ENCODE measurements at regions not wholly inside any gene's neighbourhood (a gene's known extent, or its start where the extent isn't known, plus 50 kb on each side); places are given as distances from the start of the nearest gene placed in this dataset.

DNA sequence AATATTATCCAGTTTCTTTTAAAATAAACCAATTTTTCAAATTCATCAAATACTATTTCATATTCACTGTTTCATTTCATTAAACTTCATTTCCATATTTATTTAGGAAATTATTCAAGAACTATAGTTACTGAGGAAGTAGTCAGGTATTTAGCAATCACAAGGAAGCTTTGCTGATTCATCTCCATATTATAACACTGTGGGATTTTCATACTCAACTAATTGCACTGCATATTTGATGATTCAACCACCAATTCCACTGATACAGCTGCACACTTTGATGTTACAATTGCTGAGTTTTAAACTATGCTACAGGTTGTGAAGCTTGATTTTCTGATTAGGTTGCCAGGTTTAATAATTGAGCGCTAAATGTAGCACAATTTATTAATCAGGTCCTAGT is 556.8 kb upstream of the SLITRK1 start:
- no peak for DNase-seq (ENCODE audit: low spot score)

DNA sequence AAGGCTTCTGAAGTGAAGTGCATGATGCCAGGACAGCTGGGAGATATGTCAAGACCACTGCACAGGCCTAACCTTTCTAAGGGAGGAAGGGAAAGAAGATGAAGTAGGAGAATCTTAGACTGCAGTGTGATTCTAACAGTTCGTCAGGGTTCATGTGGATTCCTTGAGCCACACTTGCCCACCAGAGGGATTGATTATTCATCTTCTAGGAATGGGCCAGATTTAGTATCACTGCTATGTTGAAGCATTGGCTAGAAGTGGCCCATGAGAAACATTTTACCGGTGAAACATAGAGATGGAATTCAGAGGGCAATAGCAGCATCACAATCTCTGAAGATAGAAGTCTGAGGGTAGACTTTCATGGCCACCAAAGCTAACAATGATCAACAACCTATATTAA is 550.8 kb upstream of the SLITRK1 start:
- DNase-seq (ENCODE audit: low spot score), result no peak

DNA sequence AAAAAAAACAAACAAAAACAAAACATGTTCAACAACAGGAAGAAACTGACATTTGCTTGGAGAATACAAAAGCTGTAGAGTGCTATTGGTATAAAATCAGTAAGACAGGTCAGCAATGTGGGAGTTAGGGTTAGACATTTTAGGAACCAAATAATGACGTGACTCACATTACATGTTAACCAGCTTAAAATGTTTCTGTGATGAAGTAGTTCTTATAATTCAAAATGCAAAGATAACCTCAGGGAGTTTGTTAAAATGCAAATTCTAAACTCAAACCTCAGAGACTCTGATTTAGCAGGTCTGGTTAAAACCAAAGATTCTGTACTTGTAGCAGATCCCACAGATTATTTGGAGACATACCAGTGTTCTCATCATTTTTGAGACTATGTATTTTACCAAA is 549.4 kb upstream of the SLITRK1 start:
- DNase-seq (ENCODE audit: low spot score), result no peak

DNA sequence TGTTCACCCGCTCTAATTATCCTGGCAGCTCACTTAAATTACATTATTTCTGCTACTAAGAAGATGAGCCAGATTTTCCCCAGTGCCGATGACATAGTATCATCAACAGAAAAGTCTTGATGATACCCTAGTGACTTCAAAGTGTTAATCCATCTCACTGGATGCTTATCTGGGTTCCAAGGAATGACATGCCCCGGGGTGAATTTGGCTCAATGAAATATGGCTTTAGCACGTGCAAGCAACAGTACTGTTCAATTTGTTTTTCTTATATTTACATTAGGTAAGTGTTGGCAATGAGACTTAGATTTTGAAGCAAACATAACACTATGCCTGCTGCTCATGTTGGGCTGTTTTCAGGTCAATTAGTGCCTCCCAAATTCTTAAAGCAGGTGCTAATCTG is 548.2 kb upstream of the SLITRK1 start:
- no peak for DNase-seq (ENCODE audit: low spot score)

DNA sequence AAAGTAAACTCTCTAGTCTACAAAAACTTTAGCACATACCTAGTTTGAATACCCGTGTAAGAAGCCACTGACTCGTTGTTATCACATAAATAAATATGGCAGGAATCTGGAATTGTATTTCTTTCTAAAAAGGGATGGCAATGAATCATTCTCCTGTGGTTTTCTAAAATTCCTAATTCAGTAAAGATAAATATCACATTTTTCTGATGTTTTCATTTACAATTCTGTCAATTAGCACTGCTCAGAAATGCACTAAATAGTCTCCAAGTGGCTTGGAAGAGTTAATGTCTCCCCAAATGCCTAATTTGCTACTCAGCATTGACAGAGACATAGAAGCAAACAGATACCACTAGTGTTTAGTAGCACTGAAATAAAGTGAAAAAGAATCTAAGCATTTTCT is 547.7 kb upstream of the SLITRK1 start:
- no peak for DNase-seq (ENCODE audit: low spot score)

DNA sequence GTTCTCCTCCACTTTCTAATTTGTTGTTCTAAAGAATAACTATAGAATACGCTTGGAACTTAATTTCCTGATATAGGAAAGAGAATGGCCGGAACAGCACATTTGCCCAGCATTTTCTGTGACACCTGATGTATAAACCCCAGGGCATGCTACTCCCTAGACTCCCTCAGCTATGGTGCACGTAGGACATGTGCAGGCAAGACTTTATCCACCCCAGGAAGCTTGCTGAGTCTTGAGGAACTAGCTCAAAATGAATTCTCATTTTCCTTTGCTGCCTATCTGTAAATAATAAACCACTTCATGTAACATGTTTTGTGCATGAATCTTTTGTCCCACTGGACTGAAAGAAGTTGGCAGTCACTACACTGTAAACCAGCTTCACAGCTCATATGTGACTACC is 535.8 kb upstream of the SLITRK1 start:
- no peak for DNase-seq (ENCODE audit: low spot score)

DNA sequence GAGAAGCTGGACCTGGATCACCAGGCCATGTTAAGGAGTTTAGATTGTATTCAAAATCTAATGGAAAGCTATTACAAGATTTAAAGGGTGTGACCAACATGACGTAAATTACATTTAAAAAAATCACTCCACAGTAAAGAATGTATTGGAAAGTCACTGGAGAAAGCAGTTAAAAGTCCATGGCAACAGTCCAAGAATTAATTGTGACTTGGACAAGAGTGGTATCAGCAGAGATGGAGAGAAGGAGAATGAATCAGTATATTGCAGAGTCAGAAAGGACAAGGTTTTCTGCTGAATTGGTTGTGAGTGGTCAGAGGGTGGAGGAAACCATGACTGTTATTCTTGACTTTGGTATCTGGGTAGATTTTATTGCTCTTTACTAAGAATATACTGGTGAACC is 535.1 kb upstream of the SLITRK1 start:
- no peak for DNase-seq (ENCODE audit: low spot score)

DNA sequence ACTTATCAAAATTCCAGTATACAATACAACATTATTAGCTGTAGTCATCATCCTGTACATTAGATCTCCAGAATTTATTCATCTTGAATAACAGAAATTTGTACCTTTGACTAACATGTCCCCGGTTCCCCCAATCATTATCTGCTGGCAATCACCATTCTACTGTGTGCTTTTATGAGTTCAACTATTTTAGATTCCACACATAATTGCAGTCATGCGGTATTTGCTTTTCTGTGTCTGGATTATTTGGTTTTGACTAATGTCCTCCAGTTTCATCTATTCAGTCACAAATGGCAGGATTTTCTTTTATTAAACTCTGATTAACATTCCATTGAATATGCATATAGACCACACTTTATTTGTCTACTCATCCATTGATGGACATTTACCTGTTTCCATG is 530.7 kb upstream of the SLITRK1 start:
- no peak for DNase-seq (ENCODE audit: low spot score)

DNA sequence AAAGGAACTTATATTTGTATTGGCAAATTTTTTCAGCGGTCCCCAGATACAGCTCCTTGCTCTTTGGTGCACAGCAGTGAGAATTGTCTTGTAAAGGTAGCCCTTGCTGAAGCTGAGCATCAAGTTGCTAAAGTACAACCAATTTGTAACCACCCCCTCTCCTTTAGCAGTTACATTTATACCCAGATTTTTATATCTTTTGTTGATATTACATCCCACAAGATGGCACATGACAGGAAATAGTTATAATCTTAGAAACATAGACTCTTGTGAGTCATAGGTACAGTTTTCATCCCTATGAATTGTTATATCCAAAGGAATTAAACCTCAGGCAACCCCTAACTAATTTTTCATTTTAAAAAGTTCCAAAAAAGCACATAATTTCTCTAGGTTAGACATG is 523.0 kb upstream of the SLITRK1 start:
- no peak for DNase-seq (ENCODE audit: low spot score)

DNA sequence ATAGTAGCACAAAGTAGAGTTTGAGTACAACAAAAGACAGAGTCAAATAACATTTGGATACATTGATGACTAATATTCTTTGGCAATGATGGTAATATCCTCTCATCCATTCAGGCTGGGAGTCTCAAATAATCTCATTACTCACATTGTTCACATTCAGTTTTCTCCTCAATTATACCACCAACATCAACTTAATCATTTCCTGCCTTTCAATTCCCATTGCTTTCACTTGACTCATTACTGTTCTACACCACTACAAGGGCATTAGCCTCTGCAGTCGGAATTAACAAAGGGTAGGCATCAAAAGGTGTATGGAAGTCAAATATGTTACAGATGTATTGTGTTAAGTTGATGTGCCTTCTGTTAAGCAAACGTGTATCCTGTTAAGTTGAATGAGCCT is 518.4 kb upstream of the SLITRK1 start:
- no peak for DNase-seq (ENCODE audit: low spot score)

DNA sequence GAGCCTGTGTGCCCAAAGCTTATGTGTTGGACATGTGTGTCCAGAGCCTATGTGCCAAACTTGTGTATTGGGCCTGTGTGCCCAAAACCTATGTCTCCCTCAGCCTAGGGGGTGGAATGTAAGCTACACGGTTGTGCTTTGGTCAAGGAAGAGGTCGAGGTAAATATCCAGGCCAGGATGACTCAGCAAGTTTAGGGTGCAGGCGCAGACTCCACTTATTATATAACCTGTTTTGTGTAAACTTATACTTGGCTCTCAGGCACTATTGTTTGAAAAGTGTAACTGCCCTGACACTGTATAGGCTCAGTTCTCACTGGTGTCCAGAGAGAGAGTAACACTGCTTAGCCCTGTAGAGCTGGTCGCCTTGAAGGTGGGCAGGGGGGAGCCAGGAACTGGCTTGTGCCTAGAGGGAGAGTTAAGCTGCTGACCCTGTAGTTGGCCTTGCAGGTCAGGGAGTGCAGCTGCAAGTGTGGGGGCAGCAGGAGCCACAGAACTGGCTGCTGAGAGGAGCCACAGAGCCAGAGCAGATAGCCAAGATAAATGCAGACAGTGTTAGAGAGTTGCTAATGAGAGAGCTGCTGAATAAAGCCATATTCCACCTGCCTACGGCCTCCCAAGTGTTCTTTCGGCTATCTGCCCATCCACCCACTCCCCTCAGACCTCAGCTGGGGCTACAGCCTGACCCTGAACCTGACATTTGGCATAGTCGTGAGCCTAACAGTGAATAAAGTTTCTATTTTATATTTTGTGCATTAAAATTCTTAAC is 517.2 kb upstream of the SLITRK1 start:
- no peak for DNase-seq (ENCODE audit: low spot score)

DNA sequence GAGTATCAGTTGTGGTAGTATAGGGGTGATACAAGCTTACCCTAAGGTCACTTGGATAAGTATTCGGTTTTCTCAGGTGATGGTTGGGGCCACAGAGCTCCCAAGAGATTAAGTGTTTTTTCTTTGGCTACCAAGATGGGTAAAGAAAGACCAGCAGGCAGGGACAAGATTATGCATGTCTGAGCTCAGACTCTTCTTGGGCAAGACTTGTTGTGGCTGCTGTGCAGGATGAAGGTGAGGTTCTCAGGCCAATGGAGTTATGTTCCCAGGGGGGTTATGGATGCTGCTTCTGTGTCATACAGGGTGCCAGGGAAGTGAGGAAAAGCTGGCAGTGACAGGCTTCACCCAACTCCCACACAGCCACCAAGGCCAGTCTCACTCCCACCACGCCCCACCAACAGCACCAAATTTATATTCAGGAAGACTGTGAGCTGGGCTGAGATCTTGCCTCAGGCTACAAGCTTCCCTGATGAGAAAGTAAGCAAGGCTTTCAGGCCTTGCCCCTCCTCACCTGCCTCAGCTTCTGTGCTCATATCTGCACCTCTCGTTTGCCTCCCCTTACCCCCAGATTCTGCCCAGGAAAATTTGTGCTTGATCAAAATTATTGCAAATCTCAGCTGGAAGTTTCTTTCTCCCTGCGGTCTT is 511.8 kb upstream of the SLITRK1 start:
- DNase-seq (ENCODE audit: low spot score), result no peak

DNA sequence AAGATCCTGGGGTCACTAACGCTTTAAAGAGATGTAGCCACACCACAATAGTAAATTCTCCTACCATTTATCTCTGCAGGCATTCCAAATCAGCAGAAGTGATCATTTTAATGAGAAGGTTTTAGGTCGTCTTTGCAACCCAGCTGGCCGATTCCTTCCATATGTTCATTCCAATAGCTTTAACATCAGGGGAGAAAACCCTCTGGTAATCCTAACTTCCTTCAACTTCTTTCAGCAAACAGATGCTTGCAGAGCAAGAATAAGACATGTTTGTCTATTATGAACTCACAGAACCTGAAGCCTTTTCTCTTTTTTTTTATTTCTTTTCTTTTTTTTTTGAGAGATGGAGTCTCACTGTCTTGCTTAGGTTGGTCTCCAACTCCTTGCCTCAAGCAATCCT is 498.6 kb upstream of the SLITRK1 start:
- no peak for DNase-seq (ENCODE audit: low spot score)

DNA sequence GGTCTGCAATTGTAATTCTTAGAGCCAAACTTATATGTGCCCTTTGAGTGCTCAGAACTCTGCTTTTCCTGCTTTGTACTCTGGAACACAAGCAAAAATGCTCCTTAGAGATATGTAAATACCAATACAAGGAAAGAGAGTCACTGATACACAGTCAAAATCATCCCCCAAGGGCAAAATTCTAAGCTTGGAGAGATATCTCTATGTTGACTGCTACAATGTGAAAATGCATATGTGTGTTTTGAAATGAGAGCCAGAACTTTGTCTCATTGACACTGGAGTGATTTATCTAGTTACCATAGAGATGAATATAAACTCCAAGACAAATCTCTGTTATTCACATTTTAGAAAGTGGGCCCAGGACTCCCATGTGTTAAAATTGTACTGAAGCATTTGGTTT is 494.8 kb upstream of the SLITRK1 start:
- DNase-seq (ENCODE audit: low spot score), result no peak

DNA sequence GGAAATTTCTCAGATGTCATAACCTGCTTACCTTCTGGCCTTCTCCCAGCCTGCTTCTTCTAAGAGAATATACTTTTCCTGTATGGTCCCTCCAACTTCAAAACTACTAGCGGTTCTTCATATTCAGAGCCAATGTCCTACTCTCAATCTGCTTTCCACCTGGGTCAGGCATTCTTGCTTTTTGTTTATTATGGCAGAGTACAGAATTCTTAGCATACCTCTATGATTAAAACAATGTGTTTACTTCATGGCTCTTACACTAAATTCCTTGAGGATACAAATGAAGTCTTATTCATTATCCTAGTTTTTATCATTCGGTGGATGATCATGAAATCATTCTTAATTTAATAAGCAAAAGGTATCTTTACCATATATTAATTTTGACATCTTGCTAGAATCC is 484.2 kb upstream of the SLITRK1 start:
- DNase-seq (ENCODE audit: low spot score), result no peak

DNA sequence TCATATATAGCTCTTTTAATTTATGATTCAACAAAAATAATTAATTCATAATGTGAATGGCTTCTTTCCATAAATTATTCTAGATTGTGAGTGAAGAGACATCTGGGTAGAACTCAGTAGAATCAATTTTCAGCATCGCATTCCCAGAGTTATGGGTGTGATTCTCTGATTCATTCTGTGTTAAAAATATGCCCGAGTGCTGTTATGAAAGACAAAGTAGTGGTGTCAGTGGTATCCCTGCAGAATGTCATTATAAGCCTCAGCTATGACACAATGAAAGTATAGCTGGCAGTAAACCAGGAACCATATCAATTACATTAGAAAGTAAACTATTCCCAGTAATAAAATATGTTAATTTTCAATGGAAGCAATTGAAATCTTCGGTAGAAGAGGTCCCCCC is 480.5 kb upstream of the SLITRK1 start:
- DNase-seq (ENCODE audit: low spot score), result no peak

DNA sequence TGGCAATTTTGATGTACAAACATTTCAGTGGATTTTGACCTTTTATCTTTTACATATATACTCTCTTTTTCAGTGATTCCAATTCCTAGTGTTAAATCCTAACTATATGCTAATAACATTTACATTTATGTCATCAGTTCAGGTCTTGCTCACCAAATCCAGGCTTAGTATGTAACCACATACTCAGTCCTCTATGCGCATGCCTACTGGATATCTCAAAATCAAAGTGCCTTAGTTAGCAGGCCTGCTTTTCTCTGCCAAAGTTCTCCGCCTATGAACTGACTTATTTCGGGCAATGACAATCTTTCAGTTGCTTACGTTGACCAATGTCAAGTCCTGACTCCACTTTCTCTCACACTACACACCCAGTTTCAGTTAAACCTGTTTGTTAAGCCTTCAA is 478.5 kb upstream of the SLITRK1 start:
- no peak for DNase-seq (ENCODE audit: low spot score)

DNA sequence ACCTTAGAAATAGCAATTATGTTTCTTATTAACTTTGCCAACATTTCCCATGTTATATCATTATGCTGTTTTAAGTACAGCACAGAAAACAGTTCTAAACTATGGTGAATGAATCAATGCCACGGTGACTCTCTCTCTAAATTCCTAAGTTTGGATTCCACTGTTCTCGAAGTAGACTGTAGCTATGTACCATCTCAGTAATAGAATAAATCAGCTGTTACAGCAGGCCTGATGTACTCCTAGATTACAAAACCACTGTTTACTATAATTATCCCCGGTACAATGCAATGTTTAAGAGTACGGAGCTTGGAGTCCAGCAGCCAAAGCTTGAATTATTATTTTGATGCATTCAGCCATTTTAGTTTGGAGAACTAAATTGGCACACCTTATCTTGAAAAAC is 476.3 kb upstream of the SLITRK1 start:
- DNase-seq (ENCODE audit: low spot score), result no peak

DNA sequence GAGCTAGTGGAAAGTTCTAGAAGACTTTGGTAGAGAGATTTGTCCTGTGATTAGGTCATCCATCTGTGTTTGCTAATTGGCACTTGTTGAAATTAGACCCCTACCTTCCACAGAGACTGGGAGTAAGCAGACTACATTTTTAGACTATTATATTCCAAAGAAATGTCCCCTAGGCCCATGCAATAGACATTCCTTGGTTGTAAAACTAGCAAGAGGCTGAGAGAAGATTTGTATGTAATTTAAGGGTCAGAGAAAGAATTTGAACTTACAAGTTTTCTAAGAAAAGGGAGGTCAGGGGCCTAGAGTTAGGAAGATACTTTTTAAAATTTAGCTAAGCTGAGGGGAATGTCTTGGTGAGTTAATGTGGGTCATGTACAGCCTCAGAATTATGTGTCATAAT is 470.7 kb upstream of the SLITRK1 start:
- no peak for DNase-seq (ENCODE audit: low spot score)

DNA sequence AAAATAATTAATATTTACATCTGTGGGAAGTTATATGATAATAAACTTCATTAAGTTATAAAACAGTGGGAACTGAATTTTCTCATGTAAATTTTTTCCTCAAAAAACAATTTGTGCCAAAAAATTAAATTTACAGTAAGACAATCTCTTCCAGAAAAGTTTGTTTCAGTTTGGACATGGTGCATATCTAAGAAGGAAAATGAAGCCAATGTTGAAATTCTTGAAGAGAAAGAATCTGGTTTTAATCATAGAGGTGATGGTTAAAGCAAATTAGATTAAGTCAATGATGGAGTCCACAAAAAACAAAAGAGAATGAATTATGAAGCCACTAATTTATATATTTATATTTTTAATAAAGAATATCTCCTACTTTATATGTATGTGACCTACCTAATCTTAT is 457.2 kb upstream of the SLITRK1 start:
- no peak for DNase-seq (ENCODE audit: low spot score)

DNA sequence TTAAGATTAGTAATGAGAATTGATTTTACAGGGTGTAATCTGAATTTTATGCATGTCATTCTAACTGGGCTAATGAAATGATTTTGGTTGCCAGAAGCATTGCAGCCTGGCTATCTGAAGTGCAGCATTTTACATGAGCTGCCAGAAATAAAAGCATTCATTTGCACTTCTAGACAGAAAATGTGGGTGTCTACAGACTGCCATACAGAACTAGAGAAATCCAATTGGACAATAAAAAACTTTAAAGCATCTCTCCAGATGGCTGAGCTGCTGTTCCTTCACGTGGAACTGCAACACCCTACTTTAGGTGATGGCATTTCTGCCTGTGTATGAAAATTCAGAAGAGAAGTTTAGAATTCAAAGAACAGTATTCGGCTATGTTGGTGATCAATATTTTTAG is 450.1 kb upstream of the SLITRK1 start:
- DNase-seq (ENCODE audit: low spot score), result no peak

DNA sequence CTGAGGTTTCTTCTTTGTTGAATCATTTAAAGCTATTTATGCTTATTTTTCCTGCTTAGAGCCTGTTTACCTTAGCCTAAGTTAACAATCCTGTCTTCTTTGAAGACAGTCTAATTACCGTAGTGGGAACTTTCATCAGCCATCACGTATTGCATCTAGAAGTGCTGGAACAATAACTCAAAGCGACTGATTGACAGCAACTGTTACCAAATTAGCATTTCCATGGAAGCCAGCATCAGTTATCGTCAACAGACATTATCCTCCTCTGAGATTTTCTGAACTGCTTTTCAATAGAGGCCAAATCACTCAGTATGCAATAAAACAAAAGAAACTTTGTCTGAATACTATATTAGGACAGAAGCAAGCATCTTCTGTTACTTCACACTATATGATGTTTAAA is 433.3 kb upstream of the SLITRK1 start:
- DNase-seq (ENCODE audit: low spot score), result no peak

DNA sequence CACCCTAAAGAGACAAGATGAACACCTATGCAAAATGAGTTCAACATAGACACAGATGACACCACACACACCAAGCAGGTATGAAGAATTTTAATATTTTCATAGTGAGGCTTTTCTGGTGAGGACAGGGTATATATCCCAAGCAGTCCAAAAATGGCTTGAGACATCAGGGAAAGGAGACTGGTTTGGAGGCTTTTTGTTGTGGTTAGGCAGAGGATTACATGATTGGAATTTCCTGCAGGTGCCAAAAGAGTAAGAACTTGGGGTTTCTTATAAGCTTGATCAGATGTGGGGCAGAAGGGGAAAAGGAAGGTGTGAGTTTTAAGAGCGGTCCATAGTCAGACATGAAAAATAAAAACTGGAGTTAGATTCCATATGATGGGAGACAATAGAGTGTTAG is 420.8 kb upstream of the SLITRK1 start:
- DNase-seq (ENCODE audit: low spot score), result no peak

DNA sequence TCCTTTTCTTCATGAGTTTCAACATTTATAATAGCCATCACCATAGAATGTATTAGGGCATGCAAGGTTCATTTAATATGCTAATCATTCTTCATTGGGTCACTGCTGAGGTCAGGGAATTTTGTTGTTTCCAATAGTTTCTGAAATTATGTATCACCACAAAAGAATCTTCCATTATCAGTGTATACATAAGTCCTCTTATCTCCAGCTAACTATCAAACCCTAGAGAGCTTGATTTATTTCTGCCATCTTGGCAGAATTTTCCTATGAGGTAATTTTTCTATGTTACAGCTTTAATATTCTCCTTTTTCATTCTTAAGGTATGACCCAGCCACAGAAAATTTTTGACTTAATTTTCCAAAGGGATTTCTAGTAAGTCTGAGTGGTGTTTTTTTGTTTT is 415.0 kb upstream of the SLITRK1 start:
- DNase-seq (ENCODE audit: low spot score), result no peak
